Fibroblast of skin of right quadriceps (primary cell): ENCODE measurements at regions not wholly inside any gene's neighbourhood (a gene's known extent, or its start where the extent isn't known, plus 50 kb on each side); places are given as distances from the start of the nearest gene placed in this dataset.

Experiments used
- DNase-seq: peaks from one replicate; pipeline ENCODE4 v3.0.0-alpha.2; 2013

DNA sequence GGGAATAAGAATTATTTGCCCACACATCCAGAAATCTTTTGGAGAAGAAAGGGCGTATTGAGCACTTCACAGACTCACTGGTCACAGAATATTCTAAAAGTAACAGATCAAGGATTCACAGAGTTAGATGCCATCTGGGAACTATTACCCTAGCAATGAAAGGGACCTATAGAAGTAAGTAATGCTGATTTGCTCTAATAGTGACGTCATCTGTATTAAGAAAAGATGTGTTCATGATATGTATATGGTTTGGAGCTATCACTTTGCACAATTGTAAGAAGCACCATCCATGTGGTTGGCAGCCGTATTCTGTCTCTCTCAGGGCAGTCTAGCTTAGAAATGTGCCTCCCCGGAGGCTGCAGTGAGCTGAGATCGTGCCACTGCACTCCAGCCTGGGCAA, 52.8 kb upstream of the SV2C start:
- DNase-seq, result no peak

DNA sequence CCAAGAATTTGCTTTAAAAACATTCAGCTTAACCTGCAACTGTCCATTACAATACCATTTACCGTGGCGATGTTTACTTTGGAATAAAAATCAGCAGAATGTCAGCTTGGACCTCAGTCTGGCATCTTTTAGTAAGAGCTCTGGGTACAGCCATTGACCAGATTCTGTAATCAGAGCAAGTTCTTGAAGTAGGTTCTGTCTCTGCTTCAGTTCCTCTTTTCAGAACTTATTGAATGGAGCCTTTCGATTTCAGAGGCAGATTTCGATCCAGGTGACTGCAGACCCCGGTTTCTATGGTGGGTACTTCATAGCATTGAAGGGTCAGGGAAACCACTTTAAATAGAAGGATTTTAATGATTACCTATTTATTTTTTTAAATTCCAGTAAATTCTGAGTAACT, 53.4 kb upstream of the SV2C start:
- no peak for DNase-seq

DNA sequence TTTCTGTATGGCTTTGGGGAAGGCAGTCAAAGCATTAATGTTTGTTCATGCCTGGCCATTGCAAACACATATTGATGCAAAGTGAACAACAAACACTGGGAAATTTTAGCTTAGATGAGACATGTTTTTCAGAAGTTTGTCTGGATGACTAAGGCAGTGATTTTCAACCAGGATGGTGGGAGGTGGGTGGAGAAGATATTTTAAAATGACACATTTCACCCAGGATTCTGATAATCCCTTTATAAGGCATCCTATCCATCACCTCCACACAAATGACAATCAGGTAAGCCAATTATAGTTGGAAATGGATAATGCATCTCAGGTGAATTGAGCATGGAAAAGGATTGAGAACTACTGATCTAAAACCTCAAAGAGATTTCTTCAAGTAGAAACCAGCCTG, 57.4 kb upstream of the SV2C start:
- DNase-seq, result no peak

DNA sequence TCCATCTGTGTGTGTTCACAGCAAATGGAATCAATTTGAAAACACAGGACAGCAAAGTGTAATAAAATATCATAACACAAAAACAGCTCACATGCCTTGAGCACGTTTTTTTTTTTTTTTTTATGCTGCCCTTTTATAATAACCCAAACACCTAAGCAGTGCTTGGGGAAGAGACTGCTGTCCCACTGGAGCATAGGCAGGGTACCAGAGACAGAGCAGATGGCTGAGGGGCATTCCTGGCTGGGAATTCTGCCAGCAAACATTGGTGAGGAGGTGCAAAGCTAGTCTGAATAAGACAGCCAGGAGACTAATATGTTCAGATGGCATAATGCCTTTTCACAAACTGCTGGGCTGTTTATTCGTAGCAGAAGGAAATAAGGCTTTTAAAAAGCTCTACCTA, 58.1 kb upstream of the SV2C start:
- DNase-seq, result no peak

DNA sequence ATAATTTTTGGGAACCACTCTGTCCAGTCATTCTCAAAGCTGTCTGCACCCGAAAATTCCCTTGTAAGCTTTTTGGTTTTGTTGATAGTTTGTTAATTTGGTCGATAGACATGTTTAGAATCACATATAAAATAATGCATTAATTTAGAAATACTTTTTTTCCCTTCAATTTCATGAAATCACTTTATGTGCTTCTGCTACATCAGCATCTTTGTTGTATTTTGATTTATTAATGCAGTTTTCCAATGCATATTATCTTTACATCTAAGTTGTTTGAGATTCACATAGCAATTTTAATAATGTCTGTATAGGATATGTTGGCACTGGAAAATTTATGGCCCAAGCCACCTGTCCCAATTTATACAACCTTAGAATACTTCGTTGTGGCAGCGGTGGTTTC, 60.6 kb upstream of the SV2C start:
- no peak for DNase-seq

DNA sequence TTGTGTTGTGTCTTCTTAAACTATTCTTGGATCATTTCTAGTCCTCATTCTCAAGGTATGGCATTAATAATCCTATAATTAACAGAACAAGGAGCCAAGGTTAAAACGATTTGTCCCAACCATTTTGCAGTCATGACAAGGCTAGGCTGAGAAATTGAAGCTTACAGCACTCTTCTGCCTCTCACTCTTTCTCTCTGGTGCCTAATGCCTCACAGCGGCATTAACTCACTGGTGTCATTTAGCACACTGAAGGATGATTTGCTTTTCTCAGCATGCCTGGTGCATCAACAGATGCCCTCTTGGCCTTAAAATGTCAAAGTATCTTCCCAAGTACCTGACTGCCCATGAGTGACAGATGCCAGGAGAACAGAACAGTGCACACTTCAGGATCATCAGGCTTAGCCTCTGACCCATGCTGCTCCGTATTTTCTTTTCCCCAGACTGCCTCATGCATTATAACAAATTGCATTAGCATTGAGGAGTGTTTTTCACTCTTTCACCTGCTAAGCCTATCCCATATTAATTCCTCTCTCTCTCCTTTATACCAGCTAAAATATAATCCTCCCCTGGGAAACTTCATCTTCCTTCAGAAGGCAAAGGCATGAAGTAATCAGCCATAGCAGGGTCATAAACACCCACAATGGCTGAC, 61.1 kb upstream of the SV2C start:
- DNase-seq, result no peak

DNA sequence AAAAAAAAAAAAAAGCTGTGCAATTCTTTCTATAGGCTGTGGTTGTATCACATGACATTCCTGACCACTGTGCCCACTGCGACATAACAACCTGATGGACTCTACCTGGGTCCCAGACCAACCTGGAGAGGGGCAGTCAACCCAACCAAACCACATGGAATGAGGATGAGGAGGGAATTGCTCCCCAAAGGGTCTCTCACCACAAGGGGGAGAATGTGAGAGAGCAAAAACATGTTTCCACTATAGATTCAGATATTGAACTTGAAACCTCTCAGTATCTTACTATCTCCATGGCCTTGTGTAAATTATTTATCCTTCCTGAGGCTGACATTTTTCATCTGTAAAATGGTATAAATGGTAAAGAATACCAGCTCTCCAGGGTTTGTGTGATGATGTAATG, 66.9 kb upstream of the SV2C start:
- DNase-seq, result no peak

DNA sequence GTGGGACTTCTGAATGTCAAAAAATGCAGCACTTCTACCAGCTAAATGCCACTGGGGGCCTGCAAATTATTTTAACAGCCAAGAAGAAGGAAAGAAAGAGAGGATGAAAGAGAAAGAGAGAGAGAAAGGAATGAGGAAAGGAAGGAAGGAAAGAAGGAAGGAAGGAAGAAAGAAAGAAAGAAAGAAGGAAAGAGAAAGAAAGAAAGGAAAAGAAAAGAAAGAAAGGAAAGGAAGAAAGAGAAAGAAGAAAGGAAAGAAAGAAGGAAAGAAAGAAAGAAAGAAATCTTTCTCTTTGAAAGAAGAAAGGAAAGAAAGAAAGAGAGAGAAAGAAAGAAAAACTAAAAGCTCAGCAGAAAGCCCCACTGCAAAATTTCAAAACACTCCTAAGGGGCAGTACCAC, 69.2 kb upstream of the SV2C start:
- no peak for DNase-seq

DNA sequence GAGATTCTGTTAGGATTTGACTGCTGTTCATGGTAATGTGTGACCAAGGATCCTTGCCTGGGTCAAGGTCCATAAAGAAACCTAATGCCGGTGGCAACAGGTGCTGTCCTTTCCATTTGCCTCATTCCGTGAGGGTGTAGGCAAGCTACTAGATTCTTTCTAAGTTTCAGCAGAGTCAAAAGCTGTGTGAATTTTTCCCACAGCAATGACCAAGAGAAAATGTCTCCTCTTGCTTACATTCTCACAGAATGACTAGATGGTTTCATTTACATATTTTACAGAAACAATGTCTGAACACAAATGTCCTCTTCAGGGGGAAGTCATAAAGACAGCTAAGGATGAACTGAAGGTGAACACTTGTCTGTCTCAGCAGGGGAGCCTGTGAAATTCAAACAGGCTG, 75.3 kb upstream of the SV2C start:
- no peak for DNase-seq

DNA sequence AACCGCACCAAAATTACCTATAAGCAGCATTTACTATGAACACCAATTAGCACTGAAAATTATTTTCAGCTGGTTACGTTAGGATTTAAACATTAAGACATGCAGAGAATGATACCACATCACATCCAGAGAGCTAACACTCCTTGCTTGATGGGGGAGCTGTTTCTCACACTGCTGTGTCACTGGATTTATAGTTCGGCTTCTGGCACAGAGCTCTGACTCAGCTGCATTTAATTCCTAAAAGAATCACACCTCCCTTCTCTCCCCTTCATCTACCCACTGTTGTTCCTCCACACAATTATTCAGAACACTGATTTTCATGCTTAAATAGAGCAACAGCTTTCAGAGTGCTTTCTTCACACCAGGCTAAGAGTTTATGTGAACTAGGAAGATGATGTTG, 82.6 kb upstream of the SV2C start:
- no peak for DNase-seq

DNA sequence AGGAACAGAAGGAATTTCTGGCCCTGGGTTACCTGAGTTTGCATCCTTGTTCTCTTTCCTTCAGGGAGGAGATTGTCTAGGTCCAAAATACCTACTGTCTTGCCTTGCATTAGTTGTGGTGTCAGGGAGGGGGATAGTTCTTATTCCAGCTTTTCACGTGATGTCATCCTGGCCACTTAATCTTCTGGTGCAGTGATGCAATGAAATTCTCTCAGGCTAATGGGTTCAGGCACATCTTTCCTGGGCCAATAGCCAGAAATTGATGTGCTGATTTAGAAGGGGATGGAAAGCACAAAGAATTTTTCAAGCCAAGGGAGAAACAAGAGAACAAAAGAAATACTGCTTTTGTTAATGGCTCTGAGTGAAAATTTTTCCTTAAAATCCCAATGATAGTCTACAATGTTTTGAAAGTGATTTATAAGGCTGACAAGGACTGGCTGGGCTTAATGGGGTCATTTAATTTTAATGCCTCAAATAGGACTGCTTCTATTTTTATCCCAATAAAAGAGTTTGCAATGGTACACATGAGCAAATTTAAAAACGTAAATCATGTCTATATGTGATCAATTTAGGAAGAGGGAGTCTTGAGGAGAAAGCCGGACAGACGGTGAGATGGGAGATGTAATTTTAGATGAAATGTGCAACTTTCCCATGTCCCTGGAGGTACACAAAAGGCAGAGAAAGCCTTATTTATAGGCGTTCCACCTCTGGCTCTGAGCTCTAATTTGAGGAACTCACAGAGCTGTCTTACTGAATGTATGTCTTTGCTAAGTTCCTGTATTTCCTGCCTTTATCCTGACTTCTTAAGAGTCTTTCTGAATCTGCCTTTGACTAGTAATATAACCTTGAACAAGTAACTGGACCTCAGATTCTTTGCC, 89.3 kb upstream of the SV2C start:
- no peak for DNase-seq

DNA sequence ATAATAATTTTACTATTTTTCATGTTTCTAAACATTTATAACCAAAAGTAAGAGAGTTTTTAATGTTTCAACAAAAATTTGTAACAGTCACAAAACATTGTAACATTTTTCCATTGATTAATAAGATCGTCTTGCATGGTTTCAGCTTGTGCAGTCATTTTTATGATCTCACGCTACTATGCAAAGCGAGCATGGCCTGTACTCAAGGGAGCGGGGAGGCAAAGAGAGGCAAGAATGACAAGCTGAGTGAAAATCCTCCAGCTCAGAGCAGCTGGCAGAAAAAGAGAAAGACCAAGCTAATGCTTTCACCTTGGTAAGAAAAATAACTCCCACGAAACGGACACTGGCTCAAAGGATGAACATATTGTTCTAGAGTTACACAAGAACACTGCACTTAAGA, 90.0 kb upstream of the SV2C start:
- DNase-seq, result no peak

DNA sequence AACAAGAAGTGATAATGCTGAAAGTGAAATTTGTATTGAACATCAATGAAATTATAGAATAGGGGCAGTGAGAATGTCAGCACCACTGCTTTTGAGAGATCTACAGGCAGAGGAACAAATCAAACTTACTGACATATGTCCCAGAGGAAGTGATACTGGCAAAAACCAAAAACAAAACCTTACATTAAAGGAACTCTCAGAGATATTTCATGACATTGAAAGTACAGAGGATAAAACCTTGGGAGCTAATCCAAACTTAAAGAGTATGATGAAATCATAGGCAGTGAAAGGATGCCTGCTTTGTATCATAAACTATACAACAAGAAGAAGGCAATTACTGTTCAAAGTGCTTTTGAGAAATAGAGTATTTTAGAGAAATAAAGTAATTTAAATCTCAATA, 90.4 kb upstream of the SV2C start:
- DNase-seq, result no peak

DNA sequence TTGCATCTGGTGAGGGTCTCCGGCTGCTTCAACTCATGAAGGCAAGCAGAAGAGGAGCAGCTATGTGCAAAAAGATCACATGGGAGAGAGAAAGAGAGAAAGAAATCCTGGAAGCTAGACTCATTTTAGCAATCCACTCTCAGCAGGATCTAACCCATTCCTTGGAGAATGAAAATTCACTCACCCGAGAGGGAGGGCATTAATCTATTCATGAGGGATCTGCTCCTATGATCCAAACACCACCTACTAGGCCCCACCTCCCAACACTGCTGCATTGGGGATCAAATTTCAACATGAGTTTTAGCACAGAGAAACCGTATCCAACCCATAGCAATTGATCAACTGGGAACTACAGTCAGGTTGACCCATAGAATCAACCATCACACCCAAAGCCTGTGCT, 98.1 kb upstream of the SV2C start:
- DNase-seq, result no peak

DNA sequence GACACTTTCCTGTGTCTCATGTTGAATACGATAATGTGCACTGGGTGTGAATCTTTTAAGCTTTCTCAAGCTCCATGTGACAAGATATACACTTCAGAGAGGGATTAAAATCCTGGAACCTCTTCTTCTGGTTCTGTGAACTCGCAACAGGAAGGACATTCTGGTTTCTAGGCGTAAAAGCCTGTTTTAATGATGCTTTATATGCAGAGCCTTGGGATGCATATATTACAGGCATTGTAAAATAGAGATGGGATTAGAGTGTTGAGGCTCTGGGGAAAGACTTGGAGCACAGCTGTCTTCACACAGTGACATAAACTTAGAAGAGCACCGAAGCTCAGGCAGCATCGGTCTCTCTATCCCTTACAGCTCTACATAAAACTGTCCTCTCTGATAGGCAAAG, 107.7 kb upstream of the SV2C start:
- DNase-seq, result no peak

DNA sequence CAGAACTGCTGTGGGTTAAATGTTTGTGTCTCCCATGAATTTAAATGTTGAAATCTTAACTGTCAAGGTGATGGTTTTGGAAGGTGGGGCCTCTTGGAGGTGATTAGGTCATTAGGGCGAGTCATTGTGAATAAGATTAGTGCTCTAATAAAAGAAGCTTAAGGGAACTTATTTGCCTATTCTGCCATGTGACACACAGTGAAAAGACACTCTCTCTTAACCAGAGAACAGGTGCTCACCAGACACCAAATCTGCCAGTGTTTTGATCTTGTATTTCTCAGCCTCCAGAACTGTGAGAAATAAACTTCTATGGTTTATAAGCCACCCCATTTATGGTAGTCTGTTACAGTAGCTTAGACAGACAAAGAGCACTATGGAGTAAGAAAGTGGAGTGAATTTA, 117.9 kb upstream of the SV2C start:
- DNase-seq, result no peak

DNA sequence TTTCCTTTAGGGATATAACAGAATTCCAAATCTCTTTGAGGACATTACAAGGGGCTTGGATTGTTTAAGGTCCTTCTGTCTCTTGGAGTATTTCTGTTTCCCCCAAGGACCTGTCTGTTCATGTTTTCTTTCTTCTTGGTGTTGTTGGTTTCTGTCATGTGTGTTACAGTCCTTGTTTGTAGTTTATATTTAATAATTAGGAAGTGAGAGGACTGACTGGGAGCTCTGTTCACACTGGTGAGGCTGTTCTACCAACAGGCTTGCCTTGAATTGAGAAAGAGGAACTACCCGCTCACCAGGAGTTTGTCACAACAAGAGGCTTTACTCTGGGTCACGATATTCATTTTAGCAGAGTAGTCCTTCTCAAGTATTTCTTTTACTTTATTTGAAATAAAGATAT, 119.2 kb upstream of the SV2C start:
- DNase-seq, result no peak

DNA sequence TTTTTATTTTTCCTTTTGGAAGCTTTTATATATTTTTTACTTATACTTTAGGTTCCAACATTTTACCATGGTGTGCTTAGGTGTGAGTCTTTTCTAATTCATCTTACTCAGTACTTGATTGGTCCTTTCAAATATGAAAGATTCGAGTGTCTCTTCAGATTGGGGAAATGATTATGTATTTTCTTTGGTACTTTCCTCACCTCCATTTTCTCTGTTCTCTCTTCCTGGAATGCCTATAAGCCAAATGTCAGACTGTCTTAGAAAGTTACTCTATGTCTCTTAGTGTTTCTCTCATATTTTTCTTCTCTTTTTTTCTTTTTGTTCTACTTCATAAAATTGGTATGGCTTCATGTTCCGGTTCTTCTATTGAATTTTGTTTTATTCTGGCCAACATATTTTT, 119.6 kb upstream of the SV2C start:
- DNase-seq, result no peak

DNA sequence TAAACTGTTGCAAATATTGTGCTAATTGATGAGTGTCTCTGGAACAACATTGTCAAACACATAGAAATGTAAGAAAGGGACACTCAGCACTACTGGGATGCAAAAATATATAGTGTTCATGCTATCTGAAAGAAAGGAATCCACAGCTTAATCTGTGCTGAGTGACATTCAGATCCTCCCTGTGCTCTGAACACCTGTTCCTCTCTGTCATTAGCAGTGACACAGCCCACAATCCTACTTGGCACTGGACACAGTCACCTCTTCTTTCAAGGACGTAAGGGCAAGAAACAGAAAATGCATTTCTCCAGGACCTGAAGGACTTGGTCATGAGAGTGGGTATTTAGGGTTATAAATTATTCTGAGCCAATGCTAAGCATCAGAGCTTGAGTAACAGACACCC, 121.4 kb upstream of the SV2C start:
- no peak for DNase-seq

DNA sequence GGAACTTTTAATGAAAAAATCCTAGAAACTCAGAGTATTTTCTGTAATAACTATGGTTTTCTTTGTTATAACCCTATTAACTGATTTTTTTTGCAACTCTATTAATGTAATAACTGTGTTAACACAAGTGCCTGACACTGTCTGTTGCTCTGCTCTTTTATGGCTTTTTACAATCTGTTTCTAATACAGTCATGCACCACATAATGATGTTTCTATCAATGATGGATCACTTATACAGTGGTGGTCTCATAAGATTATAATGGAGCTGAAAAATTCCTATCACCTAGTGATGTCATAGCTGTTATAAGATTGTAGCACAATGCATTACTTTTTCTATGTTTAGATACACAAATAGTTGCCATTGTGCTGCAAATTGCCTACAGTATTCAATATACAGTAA, 123.1 kb upstream of the SV2C start:
- no peak for DNase-seq

DNA sequence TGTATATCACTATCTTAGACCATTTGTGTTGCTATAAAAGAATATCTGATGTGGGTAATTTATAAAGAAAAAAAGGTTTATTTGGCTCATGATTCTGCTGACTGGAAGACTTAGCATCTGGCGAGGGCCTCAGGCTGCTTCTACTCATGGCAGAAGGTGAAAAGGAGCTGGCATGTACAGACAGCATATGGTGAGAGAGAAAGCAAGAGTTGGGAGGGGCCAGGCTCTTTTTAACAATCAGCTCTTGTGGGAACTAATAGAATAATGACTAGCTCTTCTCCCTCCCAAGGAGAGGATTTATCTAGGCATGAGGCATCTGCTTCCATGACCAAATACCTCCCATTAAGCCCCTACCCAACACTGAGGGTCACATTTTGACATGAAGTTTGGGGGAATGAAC, 130.2 kb upstream of the SV2C start:
- DNase-seq, result no peak

DNA sequence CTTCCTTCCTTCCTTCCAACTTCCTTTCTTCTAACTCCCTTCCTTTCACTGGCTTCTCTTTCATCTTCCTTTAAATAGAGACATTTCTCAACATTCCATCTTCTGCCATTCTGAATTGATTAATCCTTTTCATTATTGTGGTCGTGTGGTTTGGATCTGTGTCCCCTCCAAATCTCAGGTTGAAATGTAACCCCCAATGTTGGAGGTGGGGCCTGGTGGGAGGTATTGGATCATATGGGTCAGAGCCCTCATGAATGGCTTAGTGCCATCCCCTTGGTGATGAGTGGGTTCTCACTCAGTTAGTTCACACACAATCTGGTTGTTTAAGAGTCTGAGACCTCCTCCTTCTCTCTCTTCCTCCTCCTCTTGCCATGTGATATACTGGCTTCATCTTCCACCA, 130.9 kb upstream of the SV2C start:
- no peak for DNase-seq

DNA sequence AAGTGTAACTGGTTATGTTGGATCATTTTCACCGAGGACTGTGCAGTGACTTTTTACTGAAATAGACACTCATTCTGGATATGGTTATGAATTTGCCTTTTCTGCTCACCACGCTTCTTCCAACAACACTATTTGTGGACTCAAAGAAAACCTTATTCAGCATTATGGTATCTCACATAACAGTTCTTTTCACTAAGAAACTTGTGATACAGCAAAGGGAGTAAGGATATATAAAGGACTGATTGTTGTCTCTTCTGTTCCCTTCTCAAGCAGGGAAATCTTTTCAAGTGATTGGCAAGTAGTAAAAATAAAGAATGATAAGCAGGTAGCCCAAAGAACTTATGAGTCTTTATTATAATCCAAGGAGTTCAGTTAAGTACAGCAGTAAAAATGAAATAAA, 131.5 kb upstream of the SV2C start:
- no peak for DNase-seq

DNA sequence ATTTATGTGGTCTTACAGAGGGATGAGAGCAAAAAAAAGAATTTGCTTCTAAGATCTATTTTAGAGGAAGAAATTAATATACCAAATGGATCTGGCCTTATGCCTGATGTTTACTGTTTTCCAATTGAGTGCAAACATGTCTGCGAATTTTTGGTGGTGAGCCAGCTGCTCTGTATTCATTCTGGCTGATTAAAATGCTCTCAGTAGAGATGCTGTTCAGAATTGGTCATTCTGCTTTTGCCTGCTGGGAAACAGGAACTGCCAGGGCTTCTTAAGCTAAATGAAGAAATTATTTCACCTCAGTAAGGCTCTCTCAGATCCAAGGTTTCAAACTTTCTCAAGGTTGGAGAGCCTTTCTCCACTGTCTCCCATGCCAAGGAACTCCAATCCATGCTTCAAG, 132.0 kb upstream of the SV2C start:
- DNase-seq, result no peak

DNA sequence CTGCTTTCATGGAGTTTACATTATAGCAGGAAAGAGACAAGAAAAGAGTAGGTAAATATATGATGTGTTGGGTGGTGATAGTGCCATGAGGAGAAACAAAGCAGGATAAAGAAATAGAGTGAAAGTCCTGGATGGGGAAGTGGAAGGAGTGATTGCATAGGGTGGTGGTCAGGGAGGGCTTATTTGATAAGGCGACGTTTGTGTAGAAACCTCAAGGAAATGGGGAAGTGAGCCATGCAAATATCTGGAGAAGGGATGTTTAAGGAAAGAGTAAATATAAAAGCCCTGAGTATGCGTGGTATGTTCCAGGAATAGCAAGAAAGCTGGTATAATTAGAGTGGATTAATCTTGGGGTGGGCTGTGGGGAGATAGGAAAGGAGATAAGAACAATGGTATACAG, 134.7 kb upstream of the SV2C start:
- no peak for DNase-seq
